Gastrocnemius medialis (tissue), 4 donors: ENCODE measurements at regions not wholly inside any gene's neighbourhood (a gene's known extent, or its start where the extent isn't known, plus 50 kb on each side); places are given as distances from the start of the nearest gene placed in this dataset.

Source experiments
- ATAC-seq, 2 donors: fragments of 150-250 bp; one replicate each; pipeline ENCODE4 v1.9.1; 2016
- DNase-seq, 2 donors: peaks; one replicate each; pipeline ENCODE4 v3.0.0-alpha.2; 2019
- H3K27ac ChIP-seq, 4 donors: fragments of 200-600 bp; sonication (generic); 1 replicate in 1 of 4; 2 replicates in 3 of 4; pipeline ENCODE4 v1.5.1; 2016 to 2018; ENCODE audit warnings: mild to moderate bottlenecking in 2 of 4, moderate library complexity in 1 of 4
- H3K27me3 ChIP-seq, 3 donors: fragments of 200-600 bp; sonication (generic) in 2 of 3; 1 replicate in 1 of 3; 2 replicates in 2 of 3; pipeline versions ENCODE4 v1.5.1 to v1.6.0; 2016 to 2019; ENCODE audit warnings: mild to moderate bottlenecking in 1 of 3, moderate library complexity in 1 of 3
- H3K36me3 ChIP-seq, 2 donors: fragments of 200-600 bp; sonication (generic) in 1 of 2; one replicate each; pipeline ENCODE4 v1.5.1; 2017 to 2018
- H3K4me1 ChIP-seq, 2 donors: fragments of 200-600 bp; sonication (generic) in 1 of 2; one replicate each; pipeline ENCODE4 v1.5.1; 2016 to 2017; ENCODE audit warnings: mild to moderate bottlenecking in 2 of 2
- H3K4me3 ChIP-seq, 4 donors: fragments of 200-600 bp; sonication (generic) in 3 of 4; 1 replicate in 1 of 4; 2 replicates in 3 of 4; pipeline ENCODE4 v1.5.1; 2016 to 2019; ENCODE audit warnings: mild to moderate bottlenecking in 2 of 4
- H3K9me3 ChIP-seq, 3 donors: fragments of 200-600 bp; sonication (generic) in 2 of 3; 1 replicate in 1 of 3; 2 replicates in 2 of 3; pipeline ENCODE4 v1.5.1; 2016 to 2019
- CTCF ChIP-seq, 5 experiments: fragments of 450-650 bp in 3 of 5; fragments of 200-600 bp in 2 of 5; sonication (generic) in 2 of 5; IDR thresholded peaks in 4 of 5; conservative IDR thresholded peaks in 1 of 5; 1 replicate in 4 of 5; 2 replicates in 1 of 5; pipeline ENCODE4 v1.5.1; 2016 to 2019; ENCODE audit warnings: antibody characterized with exemption in 5 of 5, mild to moderate bottlenecking in 3 of 5, moderate library complexity in 3 of 5
- POLR2A ChIP-seq, 2 donors: fragments of 450-650 bp; IDR thresholded peaks; one replicate each; pipeline ENCODE4 v1.6.1; 2017; ENCODE audit warnings: antibody characterized with exemption in 2 of 2, mild to moderate bottlenecking in 2 of 2, moderate library complexity in 2 of 2
- in situ Hi-C, 4 donors: fragments of 200-750 bp; cut with MboI; loops; one replicate each; pipeline versions ENCODE4 v1.15.0 to v1.8.0; 2017; ENCODE audit warnings: low sequenced_read_pairs in 4 of 4
- intact Hi-C: fragments of 100-400 bp; cut with DNase I; formaldehyde crosslinking; loops from one replicate; pipeline ENCODE4 v1.15.1; 2023; ENCODE audit warnings: low total_unique reads

- Histone ChIP-seq H3K4me1 (no peaks in the 10 kb centered on the region), H3K4me3 (no peak overlapping the region), H3K36me3 (no peaks in the 10 kb centered on the region), H3K27me3 (no peaks in the 10 kb centered on the region), H3K9me3 (no peaks in the 10 kb centered on the region), H3K27ac (no peak overlapping the region)
- ATAC-seq (no peak), DNase-seq (no peak)
- in situ Hi-C loops: no loop called here
- TF ChIP-seq POLR2A (IDR thresholded peaks at IDR 0.05) (no peak), CTCF (IDR thresholded peaks at IDR 0.05 in 4 of 5, conservative IDR thresholded peaks at IDR 0.05 in 1 of 5) (no peak)
- intact Hi-C loops: no loop called here
Measured at GRCh38 chr9:119477197-119477596, 108.0 kb upstream of the BRINP1 start.

DNA sequence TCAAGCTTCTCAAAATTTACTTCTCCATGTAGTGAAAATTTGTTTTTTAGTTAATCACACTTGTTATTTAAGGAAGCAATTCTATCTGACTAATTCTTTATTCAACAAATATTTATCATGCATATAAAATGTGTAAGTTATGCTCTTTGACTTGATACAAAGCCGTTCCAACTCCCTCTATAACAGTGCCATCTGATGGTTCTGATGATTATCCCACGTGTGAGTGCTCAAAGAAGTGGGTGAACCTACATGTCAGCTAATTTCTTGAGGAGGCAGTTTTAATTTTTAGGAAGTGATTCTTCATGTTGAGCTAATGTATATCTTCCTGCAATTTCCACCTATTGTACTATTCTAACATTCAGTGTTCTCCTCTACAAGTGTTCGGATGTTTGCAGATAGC is 88.8 kb upstream of the BRINP1 start:
- H3K9me3 ChIP-seq: no peaks in the 10 kb centered on the region
- no peak overlapping the region for H3K27ac ChIP-seq
- H3K4me1 ChIP-seq: no peaks in the 10 kb centered on the region
- H3K27me3 ChIP-seq: no peaks in the 10 kb centered on the region
- intact Hi-C loops (no loop called here), in situ Hi-C loops (no loop called here)
- ATAC-seq (no peak), DNase-seq (no peak)
- no peaks in the 10 kb centered on the region for H3K36me3 ChIP-seq
- H3K4me3 ChIP-seq: no peak overlapping the region
- TF ChIP-seq POLR2A (IDR thresholded peaks at IDR 0.05) (no peak), CTCF (IDR thresholded peaks at IDR 0.05 in 4 of 5, conservative IDR thresholded peaks at IDR 0.05 in 1 of 5) (no peak)

DNA sequence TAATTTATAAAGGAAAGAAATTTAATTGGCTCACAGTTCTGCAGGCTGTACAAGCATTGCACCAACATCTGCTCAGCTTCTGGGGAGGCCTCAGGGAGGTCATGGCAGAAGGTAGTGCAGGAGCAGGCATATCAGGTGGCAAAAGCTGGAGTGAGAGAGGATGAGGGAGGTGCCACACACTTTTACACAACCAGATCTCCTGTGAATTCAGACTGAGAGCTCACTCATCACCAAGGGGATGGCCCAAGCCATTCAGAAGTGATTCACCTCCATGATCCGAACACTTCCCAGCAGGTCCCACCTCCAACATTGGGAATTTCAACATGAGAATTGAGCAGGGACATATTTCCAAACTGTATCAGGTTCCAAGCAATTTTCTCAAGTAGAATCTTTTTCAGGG is 84.7 kb upstream of the BRINP1 start:
- intact Hi-C loops: no loop called here
- H3K27ac ChIP-seq: no peak overlapping the region
- no peaks in the 10 kb centered on the region for H3K9me3 ChIP-seq
- H3K4me1 ChIP-seq: no peaks in the 10 kb centered on the region
- ATAC-seq: no peak
- in situ Hi-C loops: no loop called here
- H3K36me3 ChIP-seq: no peaks in the 10 kb centered on the region
- no peak for DNase-seq
- no peak for TF ChIP-seq CTCF (IDR thresholded peaks at IDR 0.05 in 4 of 5, conservative IDR thresholded peaks at IDR 0.05 in 1 of 5)
- TF ChIP-seq POLR2A (IDR thresholded peaks at IDR 0.05): no peak
- no peaks in the 10 kb centered on the region for H3K27me3 ChIP-seq
- H3K4me3 ChIP-seq: no peak overlapping the region

DNA sequence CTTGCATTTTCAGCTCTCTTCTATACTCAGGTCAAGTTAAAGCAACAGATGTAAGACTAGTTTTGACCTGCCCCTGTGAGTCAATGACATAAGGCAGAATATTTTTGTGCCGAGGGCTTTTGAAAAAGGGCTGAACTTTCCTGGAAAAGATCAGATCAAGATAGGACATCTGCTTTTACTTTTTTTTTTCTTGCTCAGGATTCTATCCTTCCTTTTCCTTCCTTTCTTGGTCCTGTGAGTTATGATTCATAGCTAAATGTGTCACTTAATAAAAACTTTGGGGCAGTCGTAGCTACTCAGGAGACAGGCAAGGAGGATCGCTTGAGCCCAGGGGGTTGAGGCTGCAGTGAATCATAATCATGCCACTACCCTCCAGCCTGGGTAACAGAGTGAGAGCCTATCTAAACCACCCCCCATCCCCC is 84.3 kb upstream of the BRINP1 start:
- in situ Hi-C loops: no loop called here
- H3K36me3 ChIP-seq: no peaks in the 10 kb centered on the region
- no peak for TF ChIP-seq POLR2A (IDR thresholded peaks at IDR 0.05)
- no peak for TF ChIP-seq CTCF (IDR thresholded peaks at IDR 0.05 in 4 of 5, conservative IDR thresholded peaks at IDR 0.05 in 1 of 5)

DNA sequence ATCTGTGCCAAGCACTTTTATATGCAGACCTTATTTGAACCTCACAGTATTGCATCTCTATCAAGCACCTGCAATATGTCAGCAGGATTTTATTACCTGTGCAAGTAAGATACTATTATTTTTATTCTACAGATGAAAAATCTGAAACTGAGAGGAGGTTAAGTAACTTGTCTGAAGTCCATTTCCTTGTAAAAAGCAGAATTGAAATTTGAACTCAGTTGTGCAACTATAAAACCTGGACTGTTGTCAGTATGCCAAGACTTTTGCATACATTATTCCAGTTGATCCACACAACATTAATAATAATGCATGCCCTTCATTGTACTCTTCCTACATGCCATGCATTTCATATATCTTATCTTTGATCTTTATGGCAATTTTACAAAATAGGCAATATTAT is 82.2 kb upstream of the BRINP1 start:
- ATAC-seq (no peak), DNase-seq (no peak)
- no peaks in the 10 kb centered on the region for H3K9me3 ChIP-seq
- in situ Hi-C loops (no loop called here), intact Hi-C loops (no loop called here)
- no peaks in the 10 kb centered on the region for H3K36me3 ChIP-seq
- H3K4me3 ChIP-seq: no peak overlapping the region
- no peak for TF ChIP-seq POLR2A (IDR thresholded peaks at IDR 0.05)
- TF ChIP-seq CTCF (IDR thresholded peaks at IDR 0.05 in 4 of 5, conservative IDR thresholded peaks at IDR 0.05 in 1 of 5): no peak
- H3K4me1 ChIP-seq: no peaks in the 10 kb centered on the region
- no peak overlapping the region for H3K27ac ChIP-seq
- H3K27me3 ChIP-seq: no peaks in the 10 kb centered on the region

More for the DNA sequence above, 84.3 kb upstream of the BRINP1 start:
- ATAC-seq (no peak), DNase-seq (no peak)
- Histone ChIP-seq H3K9me3 (no peaks in the 10 kb centered on the region), H3K4me3 (no peak overlapping the region), H3K27ac (no peak overlapping the region), H3K4me1 (no peaks in the 10 kb centered on the region), H3K27me3 (no peaks in the 10 kb centered on the region)
- intact Hi-C loops: no loop called here
